RWPE1 (cell line): ENCODE measurements at regions not wholly inside any gene's neighbourhood (a gene's known extent, or its start where the extent isn't known, plus 50 kb on each side); places are given as distances from the start of the nearest gene placed in this dataset.

Experiments used
- CTCF ChIA-PET: fragments of 350-600 bp; sonication (Branson Sonifier 250); formaldehyde crosslinking; extraction: SDS; loops from one replicate; lab custom pipeline; 2021; lab: Yijun Ruan, JAX
- POLR2A ChIA-PET: fragments of 400-600 bp; formaldehyde crosslinking; extraction: SDS; loops from one replicate; lab custom pipeline; 2020; ENCODE audit warnings: antibody characterized with exemption; ENCODE audit not compliant: low non-redundant PET; lab: Yijun Ruan, JAX
- DNase-seq: peaks from one replicate; pipeline ENCODE4 v3.0.0; 2012; ENCODE audit warnings: low spot score
- H3K27ac ChIP-seq: fragments of 450-650 bp; 2 replicates; pipeline ENCODE4 v1.5.1; 2017
- CTCF ChIP-seq: fragments of 450-650 bp; conservative IDR thresholded peaks from 2 replicates; pipeline ENCODE4 v1.5.1; 2017; ENCODE audit warnings: low read depth, mild to moderate bottlenecking

GRCh38 chr4:175198056-175198455 lies 279.9 kb downstream of the ADAM29 start:
- CTCF ChIA-PET = no interaction called here
- TF ChIP-seq CTCF = no peak
- no peak overlapping the region for H3K27ac ChIP-seq
- DNase-seq = no peak
- POLR2A ChIA-PET = no interaction called here

GRCh38 chr4:175215208-175215607 lies 297.1 kb downstream of the ADAM29 start:
- no peak for DNase-seq
- ChIA-PET CTCF (no interaction called here), POLR2A (no interaction called here)
- no peak for TF ChIP-seq CTCF
- H3K27ac ChIP-seq = no peak overlapping the region

GRCh38 chr4:175215657-175216056 lies 297.5 kb downstream of the ADAM29 start:
- POLR2A ChIA-PET = no interaction called here
- H3K27ac ChIP-seq = no peak overlapping the region
- CTCF ChIA-PET = no interaction called here
- no peak for DNase-seq
- TF ChIP-seq CTCF = no peak

GRCh38 chr4:175229154-175229553 lies 311.0 kb downstream of the ADAM29 start:
- H3K27ac ChIP-seq = no peak overlapping the region
- no peak for DNase-seq
- no peak for TF ChIP-seq CTCF
- CTCF ChIA-PET = no interaction called here
- POLR2A ChIA-PET = no interaction called here

- POLR2A ChIA-PET = no interaction called here
- TF ChIP-seq CTCF = no peak
- DNase-seq = no peak
- no peak overlapping the region for H3K27ac ChIP-seq
- CTCF ChIA-PET = no interaction called here
These were observed 316.0 kb downstream of the ADAM29 start for GRCh38 chr4:175234162-175234561.

- no peak for DNase-seq
- ChIA-PET CTCF (no interaction called here), POLR2A (no interaction called here)
- H3K27ac ChIP-seq = no peak overlapping the region
- no peak for TF ChIP-seq CTCF
These were observed 320.8 kb downstream of the ADAM29 start for GRCh38 chr4:175238827-175239517.
